Body of pancreas (tissue), 4 donors: ENCODE measurements at regions not wholly inside any gene's neighbourhood (a gene's known extent, or its start where the extent isn't known, plus 50 kb on each side); places are given as distances from the start of the nearest gene placed in this dataset.
"Not testable (repeated sequence)": the region's sequence is repeated elsewhere in the genome, so short reads cannot be mapped to it uniquely, and the experiment has no call there.

Experiments used
- ATAC-seq: fragments of 150-250 bp; one replicate; pipeline ENCODE4 v1.9.1; 2016
- DNase-seq, 4 donors: peaks; one replicate each; pipeline ENCODE4 v3.0.0-alpha.2; 2019
- H3K27ac ChIP-seq, 4 donors: fragments of 200-600 bp; sonication (generic); 1 replicate in 3 of 4; 2 replicates in 1 of 4; pipeline versions ENCODE4 v1.5.1 to v1.6.1; 2016 to 2019; ENCODE audit warnings: mild to moderate bottlenecking in 1 of 4, mixed read lengths in 1 of 4, moderate library complexity in 1 of 4
- H3K27me3 ChIP-seq, 2 donors: fragments of 200-600 bp; sonication (generic); one replicate each; pipeline ENCODE4 v1.6.0; 2016; ENCODE audit warnings: mild to moderate bottlenecking in 1 of 2
- H3K36me3 ChIP-seq, 2 donors: fragments of 200-600 bp; sonication (generic); replicated peaks in 1 of 2; 2 replicates each; pipeline ENCODE4 v1.5.1; 2016; ENCODE audit warnings: low read depth in 2 of 2; ENCODE audit not compliant: insufficient read depth in 1 of 2
- H3K4me1 ChIP-seq: fragments of 200-600 bp; sonication (generic); one replicate; pipeline ENCODE4 v1.6.0; 2016
- H3K4me3 ChIP-seq, 2 donors: fragments of 200-600 bp; sonication (generic); 1 replicate in 1 of 2; 2 replicates in 1 of 2; pipeline ENCODE4 v1.5.1; 2016 to 2019
- H3K9me3 ChIP-seq, 3 donors: fragments of 200-600 bp; sonication (generic); 1 replicate in 2 of 3; 2 replicates in 1 of 3; pipeline ENCODE4 v1.5.1; 2016
- POLR2A ChIP-seq, 3 donors: fragments of 450-650 bp; IDR thresholded peaks; one replicate each; pipeline ENCODE4 v1.6.1; 2016; ENCODE audit warnings: antibody characterized with exemption in 3 of 3, mild to moderate bottlenecking in 2 of 3
- WGBS, 2 donors: methylation state at CpG; one replicate each; pipeline ENCODE4 v1.1.5; 2017; 5-methylcytosine and 5-hydroxymethylcytosine counted together
- intact Hi-C: fragments of 100-400 bp; cut with DNase I; formaldehyde crosslinking; loops from one replicate; pipeline ENCODE4 v1.15.1; 2023
- TF ChIP-seq, protein P1 (sequence below), 7 experiments: fragments of 450-650 bp in 4 of 7; fragments of 200-600 bp in 3 of 7; sonication (generic) in 3 of 7; IDR thresholded peaks; one replicate each; pipeline ENCODE4 v1.5.1; 2016 to 2019; ENCODE audit warnings: antibody characterized with exemption in 7 of 7

- ATAC-seq = no peak
- no peaks in the 10 kb centered on the region for H3K9me3 ChIP-seq
- 78 to 96% methylated on average over 3 of the region's 3 CpGs for WGBS, 2 donors
- TF ChIP-seq, protein P1, sequence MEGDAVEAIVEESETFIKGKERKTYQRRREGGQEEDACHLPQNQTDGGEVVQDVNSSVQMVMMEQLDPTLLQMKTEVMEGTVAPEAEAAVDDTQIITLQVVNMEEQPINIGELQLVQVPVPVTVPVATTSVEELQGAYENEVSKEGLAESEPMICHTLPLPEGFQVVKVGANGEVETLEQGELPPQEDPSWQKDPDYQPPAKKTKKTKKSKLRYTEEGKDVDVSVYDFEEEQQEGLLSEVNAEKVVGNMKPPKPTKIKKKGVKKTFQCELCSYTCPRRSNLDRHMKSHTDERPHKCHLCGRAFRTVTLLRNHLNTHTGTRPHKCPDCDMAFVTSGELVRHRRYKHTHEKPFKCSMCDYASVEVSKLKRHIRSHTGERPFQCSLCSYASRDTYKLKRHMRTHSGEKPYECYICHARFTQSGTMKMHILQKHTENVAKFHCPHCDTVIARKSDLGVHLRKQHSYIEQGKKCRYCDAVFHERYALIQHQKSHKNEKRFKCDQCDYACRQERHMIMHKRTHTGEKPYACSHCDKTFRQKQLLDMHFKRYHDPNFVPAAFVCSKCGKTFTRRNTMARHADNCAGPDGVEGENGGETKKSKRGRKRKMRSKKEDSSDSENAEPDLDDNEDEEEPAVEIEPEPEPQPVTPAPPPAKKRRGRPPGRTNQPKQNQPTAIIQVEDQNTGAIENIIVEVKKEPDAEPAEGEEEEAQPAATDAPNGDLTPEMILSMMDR (IDR thresholded peaks at IDR 0.05) = no peak
- TF ChIP-seq POLR2A (IDR thresholded peaks at IDR 0.05) = no peak
- DNase-seq = no peak
- H3K27me3 ChIP-seq = no peaks in the 10 kb centered on the region
- intact Hi-C loops = no loop called here
- H3K4me3 ChIP-seq = no peak overlapping the region
- H3K36me3 ChIP-seq = no peaks in the 10 kb centered on the region
- H3K4me1 ChIP-seq = no peaks in the 10 kb centered on the region
- H3K27ac ChIP-seq = no peak overlapping the region
Measured at GRCh38 chr11:23315286-23315685, 455.0 kb upstream of the CCDC179 start.

GRCh38 chr11:23317816-23318215 lies 457.5 kb upstream of the CCDC179 start:
- Histone ChIP-seq H3K4me3 (no peak overlapping the region), H3K27ac (no peak overlapping the region), H3K9me3 (peaks cover 0 to 7% (median 0%) of the 10 kb centered on the region in 3 donors), H3K27me3 (no peaks in the 10 kb centered on the region), H3K4me1 (no peaks in the 10 kb centered on the region), H3K36me3 (no peaks in the 10 kb centered on the region)
- TF ChIP-seq, protein P1 (IDR thresholded peaks at IDR 0.05) = no peak
- TF ChIP-seq POLR2A (IDR thresholded peaks at IDR 0.05) = no peak
- 83 to 87% methylated on average over 1 of the region's 1 CpG for WGBS, 2 donors
- DNase-seq (no peak), ATAC-seq (no peak)
- intact Hi-C loops = no loop called here

DNA sequence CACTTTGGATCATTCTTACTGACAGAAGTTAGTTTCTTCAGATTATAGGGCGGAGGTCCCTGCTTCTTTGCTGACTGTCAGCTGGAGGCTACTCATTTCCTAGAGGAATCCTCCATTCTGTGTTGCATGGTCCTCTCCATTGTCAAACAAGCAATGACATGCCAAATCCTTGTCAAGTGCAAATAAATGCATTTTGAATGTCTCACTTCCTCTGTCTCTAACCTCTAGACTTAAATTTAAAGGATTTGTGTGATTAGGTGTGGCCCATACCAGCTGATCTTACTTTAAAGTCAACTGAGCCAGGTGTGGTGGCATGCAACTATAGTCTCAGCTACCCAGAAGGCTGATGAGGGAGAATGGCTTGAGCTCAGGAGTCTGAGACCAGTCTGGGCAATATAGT lies 458.4 kb upstream of the CCDC179 start:
- Histone ChIP-seq H3K4me3 (no peak overlapping the region), H3K9me3 (peaks cover 0 to 7% (median 0%) of the 10 kb centered on the region in 3 donors), H3K36me3 (no peaks in the 10 kb centered on the region), H3K27ac (no peak overlapping the region), H3K4me1 (no peaks in the 10 kb centered on the region), H3K27me3 (no peaks in the 10 kb centered on the region)
- WGBS, 2 donors = 71 to 78% methylated on average over 1 of the region's 1 CpG
- DNase-seq (no peak), ATAC-seq (no peak)
- intact Hi-C loops = no loop called here
- no peak for TF ChIP-seq POLR2A (IDR thresholded peaks at IDR 0.05)
- TF ChIP-seq, protein P1 (IDR thresholded peaks at IDR 0.05) = no peak

- Histone ChIP-seq H3K27ac (no peak overlapping the region), H3K4me1 (no peaks in the 10 kb centered on the region), H3K4me3 (no peak overlapping the region), H3K27me3 (no peaks in the 10 kb centered on the region), H3K36me3 (no peaks in the 10 kb centered on the region), H3K9me3 (peaks cover 0 to 7% (median 0%) of the 10 kb centered on the region in 3 donors)
- DNase-seq (no peak), ATAC-seq (no peak)
- TF ChIP-seq, protein P1 (IDR thresholded peaks at IDR 0.05) = no peak
- no peak for TF ChIP-seq POLR2A (IDR thresholded peaks at IDR 0.05)
- intact Hi-C loops = no loop called here
Measured at GRCh38 chr11:23320131-23320530, 459.9 kb upstream of the CCDC179 start.

DNA sequence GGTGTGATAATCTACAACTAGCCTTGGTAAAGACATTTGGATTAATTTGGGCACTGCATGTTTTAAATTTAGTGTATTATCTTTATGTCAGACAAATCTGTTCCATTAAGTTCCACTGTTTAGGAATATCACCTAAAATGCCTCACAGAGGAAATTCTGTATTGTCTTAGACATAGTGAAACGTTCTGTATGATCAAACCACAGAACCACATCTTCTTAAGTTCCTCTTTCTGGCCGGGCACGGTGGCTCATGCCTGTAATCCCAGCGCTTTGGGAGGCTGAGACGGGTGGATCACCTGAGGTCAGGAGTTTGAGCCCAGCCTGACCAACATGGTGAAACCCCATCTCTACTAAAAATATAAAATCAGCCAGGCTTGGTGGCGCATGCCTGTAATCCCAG lies 475.3 kb upstream of the CCDC179 start:
- H3K27ac ChIP-seq, H3K27me3 ChIP-seq, H3K4me1 ChIP-seq, intact Hi-C loops, ATAC-seq, H3K36me3 ChIP-seq, H3K9me3 ChIP-seq, H3K4me3 ChIP-seq, DNase-seq: not testable (repeated sequence)
- WGBS, 2 donors = 67 to 78% methylated on average over 6 of the region's 6 CpGs
